NCI-H1417 (cell line): ENCODE measurements at regions not wholly inside any gene's neighbourhood (a gene's known extent, or its start where the extent isn't known, plus 50 kb on each side); places are given as distances from the start of the nearest gene placed in this dataset.

ENCODE experiments used
- DNase-seq, 3 experiments: peaks; one replicate each; lab custom pipeline; 2025; lab: John Stamatoyannopoulos, UW

- no peak for DNase-seq
Observed at GRCh38 chr12:34396006-34396860, 373.9 kb downstream of the ALG10 start.

DNA sequence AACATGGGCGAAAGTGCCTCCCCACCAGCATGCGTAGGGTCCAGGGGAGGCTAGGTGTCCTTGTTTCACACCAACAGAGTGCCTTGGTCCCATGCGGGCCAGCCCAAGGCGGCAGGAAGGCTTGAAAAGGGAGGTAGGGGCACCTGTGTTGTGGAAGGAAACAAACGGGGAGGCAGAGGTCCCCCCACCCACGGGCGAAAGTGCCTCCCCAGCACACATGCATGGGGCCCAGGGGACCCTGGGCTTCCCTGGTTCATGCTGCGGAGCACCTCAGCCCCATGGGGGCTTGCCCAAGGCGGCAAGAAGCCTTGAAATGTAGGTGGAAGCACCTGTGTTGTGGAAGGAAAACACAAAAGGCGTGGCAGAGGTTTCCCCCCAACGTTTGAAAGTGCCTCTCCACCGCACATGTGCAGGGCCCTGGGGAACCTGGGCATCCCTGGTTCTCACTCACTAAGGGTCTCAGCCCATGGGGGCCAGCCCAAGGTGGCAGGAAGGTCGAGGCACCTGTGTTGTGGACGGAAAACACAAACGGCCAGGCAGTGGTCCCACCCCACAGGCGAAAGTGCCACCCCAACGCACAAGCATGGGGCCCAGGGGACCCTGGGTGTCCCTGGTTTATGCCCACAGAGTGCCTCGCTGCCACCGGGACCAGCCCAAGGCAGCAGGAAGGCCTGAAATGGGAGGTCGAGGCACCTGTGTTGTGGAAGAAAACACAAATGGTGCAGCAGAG, 374.7 kb downstream of the ALG10 start:
- no peak for DNase-seq

GRCh38 chr12:34397591-34398365, 375.5 kb downstream of the ALG10 start:
- no peak for DNase-seq

DNA sequence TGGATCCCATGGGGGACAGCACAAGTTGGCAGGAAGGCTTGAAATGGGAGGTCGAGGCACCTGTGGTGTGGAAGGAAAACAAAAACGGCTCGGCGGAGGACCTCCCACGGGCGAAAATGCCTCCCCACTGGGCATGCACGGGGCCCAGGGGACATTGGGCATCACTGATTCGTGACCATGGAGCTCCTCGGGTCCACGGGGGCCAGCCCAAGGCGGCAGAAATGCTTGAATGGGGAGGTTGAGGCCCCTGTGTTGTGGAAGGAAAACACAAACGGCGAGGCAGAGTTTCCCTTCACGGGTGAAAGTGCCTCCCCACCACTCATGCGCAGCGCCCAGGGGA, 376.0 kb downstream of the ALG10 start:
- DNase-seq = no peak

GRCh38 chr12:34398706-34399630, 376.7 kb downstream of the ALG10 start:
- DNase-seq = no peak

DNA sequence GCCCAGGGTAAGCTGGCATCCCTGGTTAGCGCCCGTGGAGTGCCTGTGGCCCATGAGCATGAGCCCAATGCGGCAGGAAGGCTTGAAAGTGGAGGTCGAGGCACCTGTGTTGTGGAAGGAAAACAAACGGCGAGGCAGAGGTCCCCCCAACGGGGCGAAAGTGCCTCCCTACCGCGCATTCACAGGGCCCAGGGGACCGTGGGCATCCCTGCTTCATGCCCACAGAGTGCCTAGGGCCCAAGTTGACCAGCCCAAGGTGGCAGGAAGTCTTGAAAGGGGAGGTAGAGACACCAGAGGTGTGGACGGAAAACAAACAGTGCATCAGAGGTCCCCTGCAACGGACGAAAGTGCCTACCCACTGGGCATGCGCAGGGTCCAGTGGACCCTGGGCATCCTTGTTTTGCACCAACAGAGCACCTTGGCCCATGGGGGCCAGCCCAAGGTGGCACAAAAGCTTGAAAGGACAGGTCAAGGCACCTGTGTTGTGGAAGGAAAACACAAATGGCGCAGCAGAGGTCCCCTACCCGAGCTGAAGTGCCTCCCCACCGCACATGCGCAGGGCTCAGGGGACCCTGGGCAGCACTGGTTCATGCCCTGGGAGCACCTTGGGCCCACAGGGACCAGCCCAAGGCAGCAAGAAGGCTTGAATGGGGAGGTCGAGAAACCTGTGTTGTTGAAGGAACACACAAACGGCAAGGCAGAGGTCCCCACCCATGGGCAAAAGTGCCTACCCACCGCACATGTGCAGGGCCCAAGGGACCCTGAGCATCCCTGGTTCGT, 377.5 kb downstream of the ALG10 start:
- no peak for DNase-seq

DNA sequence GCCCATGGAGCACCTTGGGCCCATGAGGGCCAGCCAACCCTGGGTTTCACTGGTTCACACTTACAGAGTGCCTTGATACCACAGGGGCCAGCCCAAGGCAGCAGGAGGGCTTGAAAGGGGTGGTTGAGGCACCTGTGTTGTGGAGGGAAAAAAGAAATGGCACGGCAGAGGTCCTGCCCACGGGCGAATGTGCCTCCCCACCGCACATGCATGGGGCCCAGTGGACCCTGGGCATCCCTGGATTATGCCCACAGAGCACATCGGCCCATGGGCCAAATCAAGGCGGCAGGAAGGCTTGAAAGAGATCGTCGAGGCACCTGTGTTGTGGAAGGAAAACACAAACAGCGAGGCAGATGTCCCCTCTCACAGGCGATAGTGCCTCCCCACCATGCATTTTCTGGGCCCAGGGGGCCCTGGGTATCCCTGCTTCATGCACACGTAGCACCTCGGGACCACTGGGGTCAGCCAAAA, 378.1 kb downstream of the ALG10 start:
- DNase-seq = no peak

- no peak for DNase-seq
Observed at GRCh38 chr12:34400986-34401658, 378.8 kb downstream of the ALG10 start.

GRCh38 chr12:34401659-34402227, 379.4 kb downstream of the ALG10 start:
- no peak for DNase-seq

DNA sequence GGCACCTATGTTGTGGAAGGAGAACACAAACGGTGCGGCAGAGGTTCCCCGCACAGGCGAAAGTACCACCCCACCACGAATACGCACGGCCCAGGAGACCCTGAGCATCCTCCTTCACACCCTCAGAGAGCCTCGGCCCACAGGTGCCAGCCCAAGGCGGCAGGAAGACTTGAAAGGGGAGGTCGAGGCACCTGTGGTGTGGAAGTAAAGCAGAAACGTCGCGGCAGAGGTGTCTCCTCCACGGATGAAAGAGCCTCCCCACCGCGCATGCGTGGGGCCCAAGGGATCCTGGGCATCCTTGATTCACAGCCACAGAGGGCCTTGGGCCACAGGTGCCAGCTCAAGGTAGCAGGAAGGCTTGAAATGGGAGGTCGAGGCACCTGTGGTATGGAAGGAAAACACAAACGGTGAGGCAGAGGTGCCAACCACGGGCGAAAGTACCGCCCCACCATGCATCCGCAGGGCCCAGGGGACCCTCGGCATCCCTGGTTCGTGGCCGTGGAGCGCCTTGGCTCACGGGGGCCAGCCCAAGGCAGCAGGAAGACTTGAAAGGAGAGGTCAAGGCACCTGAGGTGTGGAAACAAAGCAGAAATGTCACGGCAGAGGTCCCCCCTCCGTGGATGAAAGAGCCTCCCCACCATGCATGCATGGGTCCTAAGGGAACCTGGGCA, 380.1 kb downstream of the ALG10 start:
- DNase-seq = no peak

GRCh38 chr12:34402899-34403705, 380.8 kb downstream of the ALG10 start:
- DNase-seq = no peak

DNA sequence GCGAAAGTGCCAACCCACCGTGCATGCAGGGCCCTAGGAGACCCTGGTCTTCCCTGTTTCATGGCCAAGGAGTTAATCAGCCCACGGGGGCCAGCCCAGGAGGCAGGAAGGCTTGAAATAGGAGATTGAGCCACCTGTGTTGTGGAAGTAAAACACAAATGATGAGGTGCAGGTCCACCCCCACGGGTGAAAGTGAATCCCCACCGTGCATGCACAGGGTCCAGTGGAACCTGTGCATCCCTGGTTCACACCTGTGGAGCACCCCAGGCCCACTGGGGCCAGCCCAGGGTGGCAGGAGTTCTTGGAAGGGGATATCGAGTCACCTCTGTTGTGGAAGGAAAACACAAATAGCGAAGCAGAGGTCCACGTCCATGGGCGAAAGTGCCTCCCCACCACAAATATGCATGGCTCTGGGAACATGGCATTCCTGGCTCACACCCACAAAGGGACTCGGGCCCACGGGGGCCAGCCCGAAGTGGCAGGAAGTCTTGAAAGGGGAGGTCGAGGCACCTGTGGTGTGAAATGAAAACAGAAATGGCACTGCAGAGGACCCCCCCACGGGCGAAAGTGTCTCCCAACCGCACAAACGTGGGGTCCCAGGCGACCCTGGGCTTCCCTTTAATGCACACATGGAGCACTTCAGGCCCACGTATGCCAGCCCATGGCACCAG, 381.5 kb downstream of the ALG10 start:
- DNase-seq = no peak

GRCh38 chr12:34404377-34405285, 382.3 kb downstream of the ALG10 start:
- no peak for DNase-seq

GRCh38 chr12:34405286-34406227, 383.3 kb downstream of the ALG10 start:
- DNase-seq = no peak

- no peak for DNase-seq
Observed at GRCh38 chr12:34406228-34406995, 384.1 kb downstream of the ALG10 start.
